ENCODE measurements at regions not wholly inside any gene's neighbourhood (a gene's known extent, or its start where the extent isn't known, plus 50 kb on each side); places are given as distances from the start of the nearest gene placed in this dataset.

- H2AFZ ChIP-seq (ENCODE audit: insufficient read depth, low read depth, low read length, poor library complexity, severe bottlenecking) = no peak overlapping the region
- DNase-seq = no peak
- Mint-ChIP-seq H3K27ac (no peak overlapping the region), H3K4me3 (no peak overlapping the region), H3K27me3 (ENCODE audit: low read depth in 3 of 3) (peaks cover 2 to 4% (median 2%) of the 10 kb centered on the region in 3 donors), H3K36me3 (no peaks in the 10 kb centered on the region), H3K4me1 (no peaks in the 10 kb centered on the region), H3K9me3 (peaks cover 0 to 2% (median 0%) of the 10 kb centered on the region in 7 donors)
- TF ChIP-seq CTCF (IDR thresholded peaks at IDR 0.05) = no peak
- no peaks in the 10 kb centered on the region for H3K79me2 ChIP-seq (ENCODE audit: insufficient read depth, low read length)
- no peak overlapping the region for H3K27ac ChIP-seq (ENCODE audit: low read depth in 1 of 2, low read length in 2 of 2)
- no peaks in the 10 kb centered on the region for H3K4me1 ChIP-seq (ENCODE audit: control insufficient read depth in 1 of 2, insufficient read depth in 2 of 2, low read length in 2 of 2)
- 79% methylated on average over 5 of the region's 7 CpGs for WGBS (ENCODE audit: insufficient coverage)
- no peaks in the 10 kb centered on the region for H4K20me1 ChIP-seq (ENCODE audit: insufficient read depth, low read length)
- H3K27me3 ChIP-seq (ENCODE audit: control insufficient read depth in 2 of 2, insufficient read depth in 2 of 2, low read length in 2 of 2) = no peaks in the 10 kb centered on the region
- no peak overlapping the region for H3K4me3 ChIP-seq (replicated peaks in 1 of 3; ENCODE audit: low read depth in 2 of 3, low read length in 3 of 3)
- no peaks in the 10 kb centered on the region for H3K36me3 ChIP-seq (replicated peaks in 1 of 2; ENCODE audit: control insufficient read depth in 1 of 2, insufficient read depth in 2 of 2, low read length in 2 of 2)
- no peaks in the 10 kb centered on the region for H3K9me3 ChIP-seq (replicated peaks in 1 of 2; ENCODE audit: control insufficient read depth in 1 of 2, insufficient read depth in 1 of 2, low read length in 2 of 2)
- H3K4me2 ChIP-seq (replicated peaks; ENCODE audit: extremely low read depth, low read length, poor library complexity, severe bottlenecking) = no peak overlapping the region
- no peak overlapping the region for H3K9ac ChIP-seq (ENCODE audit: insufficient read depth, low read length, poor library complexity, severe bottlenecking)
- intact Hi-C loops (cut with micrococcal nuclease) = no loop called here
These were observed 566.4 kb downstream of the AJAP1 start for GRCh38 chr1:5220821-5221220.

- Histone ChIP-seq H3K79me2 (ENCODE audit: insufficient read depth, low read length) (no peaks in the 10 kb centered on the region), H3K9me3 (replicated peaks in 1 of 2; ENCODE audit: control insufficient read depth in 1 of 2, insufficient read depth in 1 of 2, low read length in 2 of 2) (no peaks in the 10 kb centered on the region), H3K27me3 (ENCODE audit: control insufficient read depth in 2 of 2, insufficient read depth in 2 of 2, low read length in 2 of 2) (no peaks in the 10 kb centered on the region), H3K4me3 (replicated peaks in 1 of 3; ENCODE audit: low read depth in 2 of 3, low read length in 3 of 3) (no peak overlapping the region), H3K27ac (ENCODE audit: low read depth in 1 of 2, low read length in 2 of 2) (no peak overlapping the region), H4K20me1 (ENCODE audit: insufficient read depth, low read length) (no peaks in the 10 kb centered on the region), H3K36me3 (replicated peaks in 1 of 2; ENCODE audit: control insufficient read depth in 1 of 2, insufficient read depth in 2 of 2, low read length in 2 of 2) (no peaks in the 10 kb centered on the region), H3K4me1 (ENCODE audit: control insufficient read depth in 1 of 2, insufficient read depth in 2 of 2, low read length in 2 of 2) (no peaks in the 10 kb centered on the region), H3K9ac (ENCODE audit: insufficient read depth, low read length, poor library complexity, severe bottlenecking) (no peak overlapping the region), H3K4me2 (replicated peaks; ENCODE audit: extremely low read depth, low read length, poor library complexity, severe bottlenecking) (no peak overlapping the region), H2AFZ (ENCODE audit: insufficient read depth, low read depth, low read length, poor library complexity, severe bottlenecking) (no peak overlapping the region)
- Mint-ChIP-seq H3K9me3 (peaks cover 0 to 2% (median 0%) of the 10 kb centered on the region in 7 donors), H3K4me1 (no peaks in the 10 kb centered on the region), H3K27me3 (ENCODE audit: low read depth in 3 of 3) (peaks cover 2 to 3% (median 2%) of the 10 kb centered on the region in 3 donors), H3K36me3 (no peaks in the 10 kb centered on the region), H3K27ac (no peak overlapping the region), H3K4me3 (no peak overlapping the region)
- no CpG with 5 or more reads among the region's 2 CpGs for WGBS (ENCODE audit: insufficient coverage)
- TF ChIP-seq CTCF (IDR thresholded peaks at IDR 0.05) = no peak
- intact Hi-C loops (cut with micrococcal nuclease) = no loop called here
- DNase-seq = no peak
These were observed 566.0 kb downstream of the AJAP1 start for GRCh38 chr1:5220421-5220820.
